MM.1S (cell line): ENCODE measurements at regions not wholly inside any gene's neighbourhood (a gene's known extent, or its start where the extent isn't known, plus 50 kb on each side); places are given as distances from the start of the nearest gene placed in this dataset.

Experiments
- DNase-seq: peaks from one replicate; pipeline ENCODE4 v3.0.0-alpha.2; 2015
- H2AFZ ChIP-seq: fragments of 300-600 bp; sonication (generic); 2 replicates; pipeline ENCODE4 v1.6.0; 2016; ENCODE audit warnings: antibody characterized with exemption, low read length
- H3F3A ChIP-seq: fragments of 300-600 bp; sonication (generic); 2 replicates; pipeline ENCODE4 v1.6.1; 2016; ENCODE audit warnings: mild to moderate bottlenecking, antibody characterized with exemption, low read length, moderate library complexity, mixed read lengths; ENCODE audit not compliant: insufficient read depth
- H3K27ac ChIP-seq: fragments of 300-600 bp; sonication (generic); 2 replicates; pipeline ENCODE4 v1.5.1; 2016; ENCODE audit warnings: mild to moderate bottlenecking, low read length
- H3K27me3 ChIP-seq: fragments of 300-600 bp; sonication (generic); replicated peaks from 2 replicates; pipeline ENCODE4 v1.6.0; 2016; ENCODE audit warnings: low read length; ENCODE audit not compliant: insufficient read depth
- H3K36me3 ChIP-seq: fragments of 300-600 bp; sonication (generic); replicated peaks from 2 replicates; pipeline ENCODE4 v1.6.1; 2016; ENCODE audit warnings: mild to moderate bottlenecking, low read length, mixed read lengths; ENCODE audit not compliant: insufficient read depth
- H3K4me1 ChIP-seq: fragments of 300-600 bp; sonication (generic); 2 replicates; pipeline ENCODE4 v1.6.1; 2016; ENCODE audit warnings: low read length, mixed read lengths
- H3K4me2 ChIP-seq: fragments of 300-600 bp; sonication (generic); 2 replicates; pipeline ENCODE4 v1.6.0; 2016; ENCODE audit warnings: low read depth, low read length
- H3K4me3 ChIP-seq: fragments of 300-600 bp; sonication (generic); 2 replicates; pipeline ENCODE4 v1.5.1; 2016; ENCODE audit warnings: low read length, mixed read lengths
- H3K79me2 ChIP-seq: fragments of 300-600 bp; sonication (generic); 2 replicates; pipeline ENCODE4 v1.6.1; 2016; ENCODE audit warnings: mixed run types, low read length, mixed read lengths
- H3K9ac ChIP-seq: fragments of 300-600 bp; sonication (generic); 2 replicates; pipeline ENCODE4 v1.6.1; 2016; ENCODE audit warnings: low read length, mixed read lengths
- H3K9me2 ChIP-seq: fragments of 300-600 bp; sonication (generic); replicated peaks from 2 replicates; pipeline ENCODE4 v1.6.1; 2016; ENCODE audit warnings: mild to moderate bottlenecking, low read length, mixed read lengths; ENCODE audit not compliant: insufficient read depth
- H3K9me3 ChIP-seq: fragments of 300-600 bp; sonication (generic); replicated peaks from 2 replicates; pipeline ENCODE4 v1.6.1; 2016; ENCODE audit warnings: mild to moderate bottlenecking, low read length, mixed read lengths; ENCODE audit not compliant: insufficient read depth
- H4K20me1 ChIP-seq: fragments of 300-600 bp; sonication (generic); 2 replicates; pipeline ENCODE4 v1.6.1; 2016; ENCODE audit warnings: mild to moderate bottlenecking, low read length, moderate library complexity, mixed read lengths; ENCODE audit not compliant: insufficient read depth
- EZH2 ChIP-seq: fragments of 300-600 bp; sonication (generic); optimal IDR thresholded peaks from 2 replicates; pipeline ENCODE3; 2017; ENCODE audit warnings: low read depth, mild to moderate bottlenecking, antibody characterized with exemption, low read length, mixed read lengths
- EZH2phosphoT487 ChIP-seq: fragments of 300-600 bp; sonication (generic); IDR thresholded peaks from 2 replicates; pipeline ENCODE4 v1.6.1; 2018; ENCODE audit warnings: antibody characterized with exemption, low read length
- TF ChIP-seq, protein P1 (sequence below): fragments of 300-600 bp; sonication (generic); IDR thresholded peaks from 2 replicates; pipeline ENCODE4 v1.5.1; 2016; ENCODE audit warnings: antibody characterized with exemption, low read length, mixed read lengths

DNA sequence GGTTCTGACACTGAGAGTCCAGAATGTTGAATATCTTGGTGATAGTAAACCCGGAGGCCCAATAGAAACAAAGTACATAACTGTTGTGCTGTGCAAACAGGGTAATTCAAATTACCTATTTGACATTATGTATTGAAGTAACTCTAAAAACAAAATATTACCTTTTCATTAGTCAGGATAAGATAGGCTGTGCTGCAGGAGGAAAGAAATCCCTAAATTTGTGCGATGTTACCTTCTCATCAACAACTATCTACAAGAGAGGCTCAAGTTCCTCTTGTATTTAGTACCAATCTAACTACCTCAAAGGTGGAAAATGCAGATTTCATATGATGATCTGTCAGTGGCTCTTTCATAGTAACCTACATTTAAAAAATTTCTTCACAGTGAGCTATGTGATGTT is 367.2 kb downstream of the ZFHX3 start:
- H2AFZ ChIP-seq = no peak overlapping the region
- H3K9me3 ChIP-seq = no peaks in the 10 kb centered on the region
- DNase-seq = no peak
- H4K20me1 ChIP-seq = no peaks in the 10 kb centered on the region
- no peak overlapping the region for H3K9ac ChIP-seq
- H3K27me3 ChIP-seq = no peaks in the 10 kb centered on the region
- H3F3A ChIP-seq = no peaks in the 10 kb centered on the region
- no peaks in the 10 kb centered on the region for H3K4me1 ChIP-seq
- H3K36me3 ChIP-seq = no peaks in the 10 kb centered on the region
- no peak overlapping the region for H3K4me2 ChIP-seq
- no peaks in the 10 kb centered on the region for H3K79me2 ChIP-seq
- no peak overlapping the region for H3K27ac ChIP-seq
- no peak for TF ChIP-seq EZH2phosphoT487
- no peak for TF ChIP-seq EZH2
- TF ChIP-seq, protein P1, sequence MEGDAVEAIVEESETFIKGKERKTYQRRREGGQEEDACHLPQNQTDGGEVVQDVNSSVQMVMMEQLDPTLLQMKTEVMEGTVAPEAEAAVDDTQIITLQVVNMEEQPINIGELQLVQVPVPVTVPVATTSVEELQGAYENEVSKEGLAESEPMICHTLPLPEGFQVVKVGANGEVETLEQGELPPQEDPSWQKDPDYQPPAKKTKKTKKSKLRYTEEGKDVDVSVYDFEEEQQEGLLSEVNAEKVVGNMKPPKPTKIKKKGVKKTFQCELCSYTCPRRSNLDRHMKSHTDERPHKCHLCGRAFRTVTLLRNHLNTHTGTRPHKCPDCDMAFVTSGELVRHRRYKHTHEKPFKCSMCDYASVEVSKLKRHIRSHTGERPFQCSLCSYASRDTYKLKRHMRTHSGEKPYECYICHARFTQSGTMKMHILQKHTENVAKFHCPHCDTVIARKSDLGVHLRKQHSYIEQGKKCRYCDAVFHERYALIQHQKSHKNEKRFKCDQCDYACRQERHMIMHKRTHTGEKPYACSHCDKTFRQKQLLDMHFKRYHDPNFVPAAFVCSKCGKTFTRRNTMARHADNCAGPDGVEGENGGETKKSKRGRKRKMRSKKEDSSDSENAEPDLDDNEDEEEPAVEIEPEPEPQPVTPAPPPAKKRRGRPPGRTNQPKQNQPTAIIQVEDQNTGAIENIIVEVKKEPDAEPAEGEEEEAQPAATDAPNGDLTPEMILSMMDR = no peak
- H3K4me3 ChIP-seq = no peak overlapping the region
- no peaks in the 10 kb centered on the region for H3K9me2 ChIP-seq

DNA sequence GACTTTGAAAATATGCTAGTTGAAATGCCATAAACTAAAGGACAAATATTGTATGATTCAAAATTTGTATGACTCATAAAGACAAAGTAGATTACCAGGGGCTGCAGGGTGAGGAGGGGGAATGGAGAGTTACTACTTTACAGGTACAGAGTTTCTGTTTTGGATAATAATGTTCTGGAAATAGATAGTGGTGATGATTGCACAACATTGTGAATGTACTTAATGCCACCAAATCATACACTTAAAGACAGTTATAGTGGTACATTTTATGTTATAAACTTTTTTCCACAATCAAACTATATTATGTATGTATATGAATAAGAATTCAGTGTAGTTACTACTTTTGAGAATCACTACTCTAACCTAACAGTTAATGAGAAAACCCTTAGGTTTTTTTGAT is 368.1 kb downstream of the ZFHX3 start:
- TF ChIP-seq, protein P1 = no peak
- TF ChIP-seq EZH2phosphoT487 (no peak), EZH2 (no peak)
- no peaks in the 10 kb centered on the region for H3K4me1 ChIP-seq
- H4K20me1 ChIP-seq = no peaks in the 10 kb centered on the region
- no peak overlapping the region for H3K4me2 ChIP-seq
- no peaks in the 10 kb centered on the region for H3F3A ChIP-seq
- H3K36me3 ChIP-seq = no peaks in the 10 kb centered on the region
- no peaks in the 10 kb centered on the region for H3K9me2 ChIP-seq
- H2AFZ ChIP-seq = no peak overlapping the region
- no peaks in the 10 kb centered on the region for H3K79me2 ChIP-seq
- H3K9ac ChIP-seq = no peak overlapping the region
- no peak overlapping the region for H3K4me3 ChIP-seq
- no peak overlapping the region for H3K27ac ChIP-seq
- no peaks in the 10 kb centered on the region for H3K9me3 ChIP-seq
- no peak for DNase-seq
- no peaks in the 10 kb centered on the region for H3K27me3 ChIP-seq

DNA sequence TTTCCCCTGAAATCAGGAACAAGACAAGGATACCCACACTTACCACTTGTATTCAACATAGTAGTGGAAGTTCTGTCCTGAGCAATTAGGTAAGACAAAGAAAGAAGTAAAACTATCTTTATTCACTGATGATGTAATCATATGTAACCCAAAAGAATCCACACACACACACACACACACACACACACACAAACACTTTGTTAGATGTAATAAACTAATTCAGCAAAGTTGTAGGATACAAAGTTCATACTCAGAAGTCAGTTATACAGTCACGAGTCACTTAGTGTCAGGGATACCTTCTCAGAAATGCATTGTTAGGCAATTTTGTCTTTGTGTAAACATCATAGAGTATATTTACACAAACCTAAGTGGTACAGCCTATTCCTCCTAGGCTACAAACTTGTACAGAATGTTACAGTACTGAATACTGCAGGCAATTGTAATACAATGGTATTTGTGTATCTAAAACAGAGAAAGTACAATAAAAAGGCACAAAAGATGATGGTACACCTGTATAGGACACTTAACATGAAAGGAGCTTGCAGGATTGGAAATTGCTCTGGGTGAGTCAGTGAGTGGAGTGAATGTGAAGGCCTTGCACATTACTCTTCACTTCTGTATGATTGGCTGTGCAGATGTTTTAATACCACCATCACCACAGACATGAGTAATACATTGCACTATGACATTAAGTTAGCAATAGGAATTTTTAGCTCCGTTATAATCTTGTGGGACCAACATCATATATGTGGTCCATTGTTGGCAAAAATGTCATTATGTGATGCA is 370.1 kb downstream of the ZFHX3 start:
- H3K9me3 ChIP-seq = no peaks in the 10 kb centered on the region
- no peak overlapping the region for H2AFZ ChIP-seq
- TF ChIP-seq EZH2 = no peak
- TF ChIP-seq, protein P1 = no peak
- no peak for TF ChIP-seq EZH2phosphoT487
- no peak overlapping the region for H3K4me3 ChIP-seq
- no peaks in the 10 kb centered on the region for H3K36me3 ChIP-seq
- no peaks in the 10 kb centered on the region for H3F3A ChIP-seq
- no peaks in the 10 kb centered on the region for H3K79me2 ChIP-seq
- H3K27ac ChIP-seq = no peak overlapping the region
- no peak overlapping the region for H3K9ac ChIP-seq
- DNase-seq = no peak
- no peak overlapping the region for H3K4me2 ChIP-seq
- no peaks in the 10 kb centered on the region for H4K20me1 ChIP-seq
- no peaks in the 10 kb centered on the region for H3K9me2 ChIP-seq
- no peaks in the 10 kb centered on the region for H3K4me1 ChIP-seq
- H3K27me3 ChIP-seq = no peaks in the 10 kb centered on the region
